NCI-H526 (cell line): ENCODE measurements at regions not wholly inside any gene's neighbourhood (a gene's known extent, or its start where the extent isn't known, plus 50 kb on each side); places are given as distances from the start of the nearest gene placed in this dataset.
A peak's percentile ranks its signal among the peaks of the same experiment; 100 is the strongest.

Experiments used
- DNase-seq, 2 experiments: peaks; one replicate each; lab custom pipeline; 2025; lab: John Stamatoyannopoulos, UW

DNA sequence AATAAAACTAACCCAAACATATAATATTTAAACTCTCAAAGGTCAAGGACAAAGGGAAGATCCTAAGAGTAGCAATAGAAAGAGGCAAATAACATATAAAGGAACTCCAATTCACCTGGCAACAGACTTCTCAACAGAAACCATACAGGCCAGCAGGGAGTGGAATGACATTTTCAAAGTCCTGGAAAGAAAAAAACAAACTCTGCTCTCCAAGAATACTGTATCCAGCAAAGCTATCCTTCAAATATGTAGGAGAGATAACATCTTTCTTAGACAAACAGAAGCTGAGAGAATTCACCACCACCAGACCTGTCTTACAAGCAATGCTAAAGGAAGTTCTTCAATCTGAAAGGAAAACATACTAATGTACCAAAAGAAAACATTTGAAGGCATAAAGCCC lies 51.5 kb upstream of the TMEM158 start:
- no peak for DNase-seq

DNA sequence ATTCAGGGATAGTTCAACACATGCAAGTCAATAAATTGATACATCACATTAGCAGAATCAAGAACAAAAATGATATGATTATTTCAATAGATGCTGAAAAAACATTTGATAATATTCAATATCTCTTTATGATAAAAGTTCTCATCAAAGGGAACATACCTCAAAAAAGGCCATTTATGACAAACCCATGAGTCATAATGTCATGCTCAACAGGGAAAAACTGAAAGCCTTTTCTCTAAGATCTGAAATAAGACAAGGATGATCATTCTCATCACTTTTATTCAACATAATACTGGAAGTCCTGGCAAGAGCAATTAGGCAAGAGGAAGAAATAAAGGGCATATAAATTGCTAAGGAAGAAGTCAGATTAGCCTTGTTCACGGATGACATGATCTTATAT lies 54.1 kb upstream of the TMEM158 start:
- DNase-seq, result no peak

DNA sequence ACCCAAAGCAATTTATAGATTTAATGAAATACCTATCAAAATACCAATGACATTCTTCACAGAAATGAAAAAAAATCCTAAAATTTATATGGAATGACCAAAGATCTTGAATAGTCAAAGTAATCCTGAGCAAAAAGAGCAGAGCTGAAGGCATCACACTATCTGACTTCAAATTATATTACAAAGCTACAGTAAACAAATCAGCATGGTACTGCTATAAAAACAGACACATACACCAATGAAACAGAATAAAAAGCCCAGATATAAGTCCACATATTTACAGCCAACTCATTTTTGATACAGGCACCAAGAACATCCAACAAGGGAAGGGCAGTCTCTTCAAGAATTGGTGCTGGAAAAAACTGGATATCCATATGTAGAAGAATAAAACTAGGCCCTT lies 54.9 kb upstream of the TMEM158 start:
- DNase-seq, result no peak

DNA sequence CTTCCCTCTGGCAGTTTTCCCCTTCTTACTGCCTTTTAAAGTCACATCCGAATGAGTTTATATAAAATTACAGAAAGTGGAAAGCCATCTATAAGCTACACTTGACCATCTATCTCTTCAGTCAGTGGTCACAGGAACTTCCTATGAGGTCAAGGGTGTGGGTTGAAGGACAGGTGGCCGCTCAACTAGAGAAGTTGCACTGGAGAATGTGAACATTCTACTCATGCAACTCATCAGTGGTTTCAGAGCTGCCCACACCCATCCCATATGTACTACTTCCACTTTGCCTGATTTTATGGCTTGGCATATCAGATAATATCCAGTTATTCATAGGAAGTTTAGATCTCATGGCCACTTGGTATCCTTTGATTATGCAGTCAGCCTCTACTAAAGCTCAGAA lies 57.4 kb upstream of the TMEM158 start:
- no peak for DNase-seq

DNA sequence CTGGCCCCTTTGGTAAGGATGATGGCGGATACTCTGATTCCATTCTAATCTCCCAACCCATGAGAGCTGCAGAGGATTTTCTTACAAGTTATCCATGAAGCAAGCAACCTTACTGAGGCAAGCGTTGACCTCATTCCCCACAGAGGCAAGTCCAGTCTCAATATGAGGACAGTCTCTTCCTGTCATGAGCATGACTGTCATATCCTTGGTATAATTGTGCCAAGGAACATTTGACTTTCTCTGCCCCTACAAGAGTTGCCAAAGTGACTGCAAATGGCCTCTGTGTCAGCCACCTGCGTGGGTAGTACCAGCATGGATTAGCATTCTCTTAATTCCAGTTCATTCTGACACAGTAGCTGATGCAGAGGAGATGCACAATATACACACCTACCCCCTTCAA lies 71.2 kb upstream of the TMEM158 start:
- no peak for DNase-seq

DNA sequence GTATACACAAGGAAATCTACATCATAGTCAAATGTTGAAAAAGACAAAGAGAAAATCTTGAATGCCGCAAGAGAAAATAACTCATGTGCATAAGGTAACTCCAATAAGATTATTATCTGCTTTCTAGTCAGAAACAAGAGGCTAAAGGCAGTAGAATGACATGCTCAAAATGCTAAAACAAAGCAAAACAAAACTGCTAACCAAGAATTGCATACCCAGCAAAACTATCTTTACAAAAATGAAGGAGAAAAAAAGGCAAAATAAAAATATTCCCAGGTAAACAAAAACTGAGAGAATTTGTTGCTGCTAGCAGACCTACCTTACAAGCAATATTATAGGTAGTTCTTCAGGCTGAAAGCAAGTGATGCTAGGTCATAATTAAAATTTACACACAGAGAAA lies 76.4 kb upstream of the TMEM158 start:
- DNase-seq, result no peak

DNA sequence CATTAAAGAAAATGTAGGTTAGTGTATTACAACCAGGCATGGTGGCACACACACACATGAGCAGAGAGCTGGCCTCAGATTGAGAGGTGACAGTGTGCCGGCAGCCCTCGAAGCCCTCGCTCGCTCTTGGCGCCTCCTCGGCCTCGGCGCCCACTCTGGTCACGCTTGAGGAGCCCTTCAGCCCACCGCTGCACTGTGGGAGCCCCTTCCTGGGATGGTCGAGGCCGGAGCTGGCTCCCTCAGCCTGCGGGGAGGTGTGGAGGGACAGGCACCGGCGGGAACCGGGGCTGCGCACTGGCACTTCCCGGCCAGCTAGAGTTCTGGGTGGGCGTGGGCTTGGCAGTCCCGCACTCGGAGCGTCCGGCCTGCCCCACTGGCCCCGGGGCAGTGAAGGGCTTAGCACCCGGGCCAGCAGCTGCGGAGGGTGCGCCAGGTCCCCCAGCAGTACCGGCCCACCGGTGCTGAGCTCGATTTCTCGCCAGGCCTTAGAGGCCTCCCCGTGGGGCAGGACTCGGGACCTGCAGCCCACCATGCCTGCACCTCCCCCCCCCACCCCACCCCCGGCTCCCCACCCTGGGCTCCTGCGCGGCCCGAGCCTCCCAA lies 80.4 kb upstream of the TMEM158 start:
- no peak for DNase-seq

DNA sequence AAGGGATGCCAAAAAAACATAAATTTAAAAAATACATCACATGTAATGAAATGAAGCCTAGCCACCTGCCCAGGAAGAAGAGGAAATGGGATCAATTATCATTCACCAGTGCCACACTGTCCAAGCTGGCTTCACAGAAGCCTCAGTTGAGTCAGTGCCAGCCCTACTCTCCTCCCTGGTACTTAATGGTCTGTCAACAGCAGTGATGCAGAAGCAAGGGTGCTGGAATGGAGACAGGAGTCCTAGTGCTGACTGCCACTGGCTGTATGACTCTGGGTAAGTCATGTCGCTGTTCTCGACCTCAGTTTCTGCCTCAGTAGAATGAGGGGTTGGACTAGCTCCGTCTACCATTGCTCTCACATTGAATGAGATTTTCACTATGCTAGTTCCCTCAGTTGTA lies 78.5 kb upstream of the LARS2 start:
- no peak for DNase-seq

DNA sequence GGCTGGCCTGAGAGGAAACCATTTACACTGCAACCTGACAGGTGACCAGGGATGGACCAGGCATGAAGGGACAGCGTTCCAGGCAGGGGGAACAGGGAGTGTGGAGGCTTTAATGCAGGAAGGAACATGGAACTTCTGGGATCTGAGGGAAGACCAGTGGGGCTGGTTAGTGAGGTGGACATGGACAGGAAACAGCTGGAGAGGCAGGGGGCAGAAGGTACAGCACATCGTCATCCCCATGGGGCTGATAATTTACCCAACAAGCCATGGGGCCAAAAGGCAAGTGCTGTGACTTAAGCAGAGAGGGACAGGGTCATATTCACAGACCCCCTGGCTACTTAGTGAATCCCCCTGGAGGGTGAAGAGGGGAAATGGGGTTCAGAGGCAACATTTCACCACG lies 77.0 kb upstream of the LARS2 start:
- DNase-seq, result no peak

DNA sequence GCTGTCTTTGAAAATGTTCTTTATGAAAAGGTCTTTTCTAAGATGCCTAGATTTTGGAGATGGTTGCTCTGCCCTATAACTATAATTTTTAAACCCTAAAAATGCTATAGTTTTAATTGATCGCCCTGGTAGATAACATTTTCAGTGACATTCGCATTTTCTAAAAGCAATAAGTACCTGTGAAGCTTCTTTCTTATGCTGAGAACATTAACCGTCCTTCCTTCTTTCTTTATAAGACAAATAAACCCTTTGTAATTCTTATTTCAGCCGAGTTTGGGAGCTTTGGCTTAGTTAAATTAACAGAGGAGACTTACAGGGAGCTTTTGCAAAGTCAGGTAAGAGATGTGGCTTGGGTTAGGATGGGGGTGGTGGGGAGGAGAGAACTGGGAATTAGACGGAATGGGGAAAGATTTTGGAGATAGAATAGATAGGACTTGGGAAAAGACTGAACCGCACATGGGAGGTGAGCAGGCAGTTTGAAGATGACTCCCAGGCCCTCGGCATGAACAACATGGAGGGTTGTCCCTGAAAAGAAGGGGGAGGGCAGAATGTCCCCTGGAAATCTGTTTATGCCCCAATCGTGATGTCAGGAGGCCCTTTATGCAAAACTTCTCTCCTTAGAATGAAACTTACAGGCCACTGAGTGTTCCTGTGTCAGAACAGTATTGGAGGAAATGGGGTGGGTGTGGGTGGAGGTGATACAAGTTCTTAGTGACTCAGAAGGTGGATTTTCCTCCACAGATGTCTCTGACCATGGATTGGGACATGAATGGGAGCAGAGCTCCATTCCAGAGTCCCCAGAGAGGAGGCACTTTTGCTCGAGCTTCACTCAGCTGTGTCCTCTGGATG lies 76.2 kb upstream of the LARS2 start:
- DNase-seq, result no peak

DNA sequence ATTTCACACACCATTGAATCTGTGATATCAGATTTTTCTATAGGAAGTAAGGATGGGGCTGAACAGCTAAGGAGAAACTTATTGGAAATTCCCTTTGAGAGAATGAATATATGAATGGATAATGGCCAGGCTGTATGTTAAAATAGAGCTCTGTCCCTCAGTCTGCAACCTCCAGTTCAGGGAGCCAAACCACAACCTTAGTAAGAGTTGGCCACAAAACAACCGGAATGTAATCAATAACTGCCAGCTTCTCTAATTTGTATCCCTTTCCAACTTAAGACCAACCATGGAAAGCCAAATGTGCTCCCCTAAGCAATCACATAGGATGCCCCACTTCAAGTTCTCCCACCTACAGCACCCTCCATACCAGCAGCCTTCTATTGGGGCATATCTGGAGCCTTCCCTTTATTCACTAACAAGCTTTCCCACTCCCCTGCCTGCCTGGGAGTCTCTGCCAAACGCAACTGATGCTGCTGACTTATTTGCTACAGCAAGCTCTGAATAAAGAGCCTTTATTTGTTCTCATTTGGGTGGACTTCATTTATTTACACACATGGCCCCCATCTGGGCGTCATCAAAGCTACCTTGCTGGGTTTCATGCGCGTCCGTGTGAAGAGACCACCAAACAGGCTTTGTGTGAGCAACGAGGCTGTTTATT lies 75.4 kb upstream of the LARS2 start:
- DNase-seq, result no peak

DNA sequence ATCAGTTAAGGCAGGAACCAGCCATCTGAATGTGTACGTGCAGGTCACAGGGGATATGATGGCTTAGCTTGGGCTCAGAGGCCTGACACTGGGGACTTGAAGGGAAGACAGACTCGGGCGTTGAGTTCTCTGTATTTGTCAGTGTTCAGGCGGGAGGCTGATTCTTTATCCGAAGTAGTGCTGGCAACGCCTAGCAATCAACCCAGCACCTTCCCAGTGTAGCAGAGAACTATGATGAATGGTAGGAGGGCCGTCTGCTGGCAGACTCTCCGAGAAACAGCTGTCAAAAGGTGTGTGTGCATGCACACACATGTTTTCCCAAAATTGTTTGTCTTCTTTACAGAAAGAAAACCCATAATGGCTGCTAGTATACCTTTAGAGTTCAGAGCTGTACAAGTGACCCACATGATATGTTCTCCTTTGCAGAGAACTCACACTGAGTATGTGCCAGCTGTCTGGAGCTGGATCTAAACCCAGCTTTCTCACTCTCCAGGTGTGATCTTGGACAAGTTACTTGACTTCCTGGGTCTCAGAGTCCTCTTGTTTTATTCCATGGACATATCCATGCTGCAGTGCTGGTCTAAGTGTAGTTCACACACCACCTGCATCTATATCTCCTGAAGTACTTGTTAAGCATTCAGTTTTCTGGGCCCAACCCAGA lies 74.5 kb upstream of the LARS2 start:
- no peak for DNase-seq

DNA sequence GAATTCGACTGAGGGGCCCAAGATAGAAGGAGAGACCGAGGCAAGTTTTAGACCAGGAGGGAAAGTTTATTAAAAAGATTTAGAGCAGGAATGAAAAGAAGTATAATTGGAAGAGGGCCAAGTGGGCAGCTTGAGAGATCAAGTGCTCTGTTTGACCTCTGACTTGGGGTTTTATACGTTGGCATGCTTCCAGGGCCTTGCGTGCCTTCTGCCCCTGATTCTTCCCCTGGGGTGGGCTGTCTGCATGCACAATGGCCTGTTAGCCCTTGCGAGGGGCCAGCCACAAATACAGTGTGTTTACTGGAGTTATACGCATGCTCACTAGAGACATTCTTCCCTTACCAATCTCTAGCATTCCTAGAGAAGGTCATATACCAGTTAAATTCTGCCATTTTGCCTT lies 70.7 kb upstream of the LARS2 start:
- no peak for DNase-seq

DNA sequence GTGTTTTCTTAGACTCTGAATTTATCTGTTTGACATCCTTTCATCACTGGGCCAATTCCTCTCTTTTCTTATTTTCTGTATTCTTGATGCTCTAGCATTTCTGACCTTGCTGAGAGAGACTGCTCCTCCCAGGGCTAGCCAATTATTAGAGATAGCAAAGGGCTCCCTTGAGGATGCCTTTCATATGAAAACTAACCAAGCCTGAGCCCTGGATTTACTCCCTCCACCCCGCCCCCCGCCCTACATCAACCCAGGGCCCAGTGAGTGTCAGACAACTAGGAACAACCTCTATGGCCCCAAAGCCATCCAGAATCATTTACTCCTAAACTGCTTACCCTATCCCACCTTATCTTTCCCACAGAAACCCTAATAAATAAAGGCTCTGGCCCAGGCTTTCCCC lies 69.7 kb upstream of the LARS2 start:
- no peak for DNase-seq

DNA sequence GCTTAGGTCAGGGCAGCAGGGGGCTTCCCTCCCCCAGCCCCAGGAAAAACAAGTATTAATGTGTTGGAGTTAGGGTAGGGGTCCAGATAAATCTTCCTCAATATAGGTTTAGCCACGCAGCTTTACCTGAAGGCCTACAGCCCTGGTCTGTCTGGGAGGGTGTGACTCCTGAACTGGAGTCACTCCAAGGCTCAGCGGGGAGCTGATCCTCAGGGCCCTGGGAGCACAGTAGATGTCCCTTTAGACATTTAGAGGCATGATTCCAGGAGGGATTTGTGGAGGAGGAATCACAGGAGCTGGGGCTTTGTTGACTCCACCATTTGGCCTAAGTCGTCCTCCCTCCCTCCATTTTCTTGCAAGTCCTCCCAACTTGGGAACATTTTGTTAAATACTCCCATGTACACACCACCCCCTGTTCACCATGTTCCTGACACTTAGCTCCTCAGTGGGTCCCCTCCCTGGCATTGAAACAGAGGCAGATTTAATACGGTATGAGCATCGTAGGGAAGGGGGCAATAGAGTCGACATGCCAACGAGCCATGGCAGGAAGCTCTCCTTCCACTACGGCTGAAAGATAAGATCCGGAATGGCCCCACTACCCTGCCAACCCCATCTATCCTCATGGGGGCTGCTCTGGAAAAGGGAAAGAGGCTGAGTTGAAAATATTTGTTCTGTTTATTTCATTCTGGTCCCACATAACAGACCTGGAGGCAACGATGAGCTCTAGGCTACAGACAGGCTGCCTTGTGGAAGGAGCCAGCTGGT lies 69.0 kb upstream of the LARS2 start:
- DNase-seq, result no peak

DNA sequence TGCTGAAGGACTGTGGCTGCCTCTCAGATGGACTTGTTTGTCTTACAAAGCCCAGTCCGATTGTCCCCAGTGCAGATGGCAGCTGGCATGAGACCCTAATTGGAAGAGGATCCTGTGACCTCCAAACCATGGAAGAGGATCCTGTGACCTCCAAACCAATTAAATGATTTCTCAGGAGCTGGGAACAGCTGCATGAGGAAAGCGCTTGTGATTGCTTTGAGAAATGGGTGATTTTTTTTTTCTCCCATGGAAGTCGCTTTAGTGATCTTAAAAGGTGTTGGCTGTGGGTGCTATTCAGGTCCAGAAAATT lies 68.4 kb upstream of the LARS2 start:
- no peak for DNase-seq

DNA sequence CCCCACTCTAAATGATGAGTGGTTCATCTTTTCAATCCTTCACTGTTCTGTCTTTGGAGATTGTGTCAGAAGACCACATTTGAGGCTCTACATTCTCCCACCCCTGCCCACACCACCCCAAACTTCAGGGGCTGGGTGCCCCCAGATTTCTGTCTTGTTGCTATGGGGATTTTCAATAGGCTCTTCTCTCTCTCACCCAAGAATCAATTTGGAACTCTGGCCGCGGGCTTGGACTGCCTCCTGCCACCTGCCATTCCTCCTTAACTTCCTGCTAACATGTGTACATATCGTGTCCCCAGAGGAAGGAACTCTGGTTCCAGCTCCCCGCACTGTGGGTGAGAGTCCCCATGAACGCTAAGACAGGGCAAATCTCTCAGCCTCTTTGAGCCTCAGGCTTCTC lies 67.4 kb upstream of the LARS2 start:
- no peak for DNase-seq

DNA sequence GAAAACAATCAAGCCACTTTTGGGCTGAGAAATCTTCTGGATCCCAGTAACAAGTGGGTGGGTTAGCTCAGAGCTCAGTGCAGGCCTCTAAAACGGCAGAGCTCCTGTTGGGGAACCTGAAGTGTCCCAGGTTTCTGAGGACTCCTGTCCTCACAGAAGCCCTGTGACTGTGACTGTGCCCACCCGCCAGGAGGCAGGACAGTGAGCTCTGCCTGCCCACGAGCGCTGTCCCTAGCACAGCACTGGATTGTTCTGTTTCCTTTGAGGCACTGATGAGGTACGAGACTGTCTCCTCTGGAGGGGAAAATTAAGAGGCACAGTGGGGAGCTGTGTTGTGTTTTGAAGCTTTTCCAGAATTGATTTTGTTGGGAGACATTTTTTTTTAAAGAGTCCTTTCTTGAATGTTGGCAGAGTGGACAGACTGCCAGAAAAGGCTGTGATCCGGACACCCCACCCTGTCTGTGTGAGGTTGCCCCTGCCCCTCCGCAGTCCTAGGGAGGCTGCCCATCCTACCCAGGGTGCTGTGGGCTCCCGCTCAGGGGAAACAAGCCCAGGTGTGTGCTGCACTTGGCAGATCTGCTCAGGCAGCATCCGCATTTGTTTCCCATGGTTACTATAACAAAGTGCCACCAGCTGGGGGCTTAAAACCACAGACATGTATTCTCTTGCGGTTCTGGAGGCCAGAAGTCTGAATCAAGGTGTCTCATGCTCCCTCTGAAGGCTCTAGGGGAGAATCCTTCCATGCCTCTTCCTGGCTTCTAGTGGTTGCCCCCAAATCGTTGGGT lies 66.6 kb upstream of the LARS2 start:
- DNase-seq, result peak in 1 of 2 experiments; percentile 28

DNA sequence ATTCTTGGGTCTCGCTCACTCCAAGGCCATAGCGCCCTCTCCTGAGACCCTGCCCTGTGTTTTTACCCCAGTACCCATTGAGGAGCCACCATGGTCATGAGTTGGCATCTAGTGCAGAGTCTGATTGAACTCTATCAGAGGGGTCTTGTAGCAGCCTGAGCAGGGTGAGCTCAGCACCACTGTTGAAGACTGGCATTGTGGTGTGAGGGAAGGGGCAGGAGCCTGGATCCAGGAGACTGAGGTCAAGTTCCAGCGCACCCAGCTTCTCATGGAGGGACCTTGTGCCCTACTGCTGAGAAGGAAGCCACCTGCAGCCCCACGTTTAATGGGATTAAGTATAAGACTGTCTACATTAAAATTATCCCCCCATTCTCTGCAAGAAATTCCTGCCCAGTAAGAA lies 65.8 kb upstream of the LARS2 start:
- DNase-seq, result no peak

DNA sequence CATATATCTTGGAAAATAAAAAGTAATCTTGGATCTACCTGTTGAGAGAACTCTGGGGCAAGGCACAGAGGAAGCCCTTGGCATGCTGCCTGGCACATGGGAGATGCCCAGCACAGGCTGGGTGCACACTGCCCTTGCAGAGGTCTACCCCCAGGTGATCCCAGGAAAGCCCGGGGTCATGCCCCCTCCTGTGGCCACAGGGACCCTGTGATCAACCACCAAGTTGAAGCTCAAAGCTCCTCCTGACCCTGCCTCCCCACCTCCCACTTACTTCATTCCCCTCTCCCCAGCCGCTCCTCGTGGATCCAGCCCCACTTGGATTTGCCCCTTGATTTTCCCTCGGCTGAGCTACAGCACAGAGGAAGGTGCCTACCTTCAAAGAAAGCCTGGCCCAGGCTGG lies 62.7 kb upstream of the LARS2 start:
- no peak for DNase-seq

DNA sequence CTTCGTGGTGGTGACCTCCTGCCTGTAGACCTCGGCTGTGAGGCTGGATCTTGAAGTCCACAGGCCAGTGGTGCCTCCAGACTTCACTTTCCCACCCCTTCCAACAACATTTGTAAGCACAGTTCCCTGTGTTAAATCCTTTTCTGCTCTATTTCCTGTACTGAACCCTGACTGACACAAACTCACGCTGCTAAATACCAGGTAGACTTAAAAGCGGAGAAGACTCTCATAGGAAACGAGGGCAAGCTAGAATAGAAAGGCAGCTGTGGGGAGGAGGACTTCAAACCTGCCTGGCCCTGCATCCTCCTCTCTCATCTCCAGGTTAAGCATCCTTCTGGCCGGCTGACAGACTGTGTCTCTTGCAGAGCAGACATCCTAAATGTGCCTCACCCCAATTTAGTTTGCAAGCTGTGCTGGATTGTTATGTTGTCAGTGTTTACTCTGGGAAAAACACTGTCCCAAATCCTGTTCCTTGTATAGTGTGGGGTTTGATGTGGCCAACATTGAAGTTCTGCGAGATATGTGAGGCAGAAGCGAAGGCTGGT lies 58.5 kb upstream of the LARS2 start:
- DNase-seq, result no peak
